Activated T-cell treated with anti-CD3 and anti-CD28 coated beads, Interleukin-2, amount 50 U/mL, for 1 hour (primary cell): ENCODE measurements at regions not wholly inside any gene's neighbourhood (a gene's known extent, or its start where the extent isn't known, plus 50 kb on each side); places are given as distances from the start of the nearest gene placed in this dataset.

Experiments used
- DNase-seq: peaks from one replicate; pipeline ENCODE4 v3.0.0-alpha.2; 2020

DNA sequence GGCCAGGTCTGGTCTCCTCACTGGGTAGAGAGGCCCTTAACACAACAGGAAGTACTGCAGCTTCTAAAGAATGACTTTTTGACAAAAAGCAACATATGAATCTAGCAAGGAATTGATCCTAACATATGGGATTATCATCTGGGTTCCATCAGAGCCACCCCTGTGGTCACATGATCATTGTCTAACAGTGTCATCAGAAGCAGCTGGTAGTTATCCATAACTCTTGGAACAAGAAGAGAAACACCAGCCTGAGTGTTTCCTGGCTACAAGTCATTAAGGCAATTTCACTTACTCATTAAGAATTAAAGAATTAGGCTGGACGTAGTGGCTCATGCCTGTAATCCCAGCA lies 219.3 kb upstream of the ARID1B start:
- no peak for DNase-seq

GRCh38 chr6:156557251-156557910 lies 219.8 kb upstream of the ARID1B start:
- no peak for DNase-seq

DNA sequence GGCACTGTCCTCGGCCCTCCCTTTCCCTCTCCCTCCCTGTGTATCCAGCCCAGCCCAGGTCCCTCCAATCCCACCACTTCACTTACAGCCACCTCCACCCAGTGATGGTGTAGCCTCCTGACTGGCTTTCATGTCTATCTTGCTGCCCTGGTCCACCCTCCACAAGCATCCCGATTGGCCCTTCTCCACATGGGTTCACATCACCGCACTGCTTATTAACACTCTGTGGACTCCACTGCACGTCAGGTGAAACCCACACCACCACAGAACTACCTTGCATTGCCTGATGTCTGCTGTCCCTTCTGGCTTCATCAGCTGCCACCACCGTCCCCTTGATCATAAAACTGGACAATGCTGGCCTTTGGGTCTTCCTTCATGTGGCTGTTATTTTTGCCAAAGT lies 220.4 kb upstream of the ARID1B start:
- no peak for DNase-seq

- no peak for DNase-seq
Measured at GRCh38 chr6:156555116-156555515, 222.1 kb upstream of the ARID1B start.

DNA sequence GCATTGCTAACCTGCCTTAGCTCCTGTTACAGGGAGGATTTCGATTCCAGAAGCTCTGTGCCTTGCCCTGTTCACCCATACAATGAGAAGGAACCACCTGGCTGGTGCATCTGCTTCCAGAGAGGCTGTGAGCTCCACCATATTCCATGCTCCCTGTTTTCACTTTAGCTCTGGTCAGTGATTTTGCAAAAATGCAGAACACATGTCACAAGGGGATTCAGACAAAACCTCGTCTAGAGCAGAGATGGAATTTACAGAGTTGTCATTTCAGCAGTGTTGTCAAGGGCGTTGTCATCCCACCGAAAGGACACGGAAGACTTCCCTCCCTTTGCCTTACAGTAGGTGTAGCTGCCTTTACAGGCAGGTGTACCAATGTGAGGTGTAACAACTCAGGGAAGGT lies 223.0 kb upstream of the ARID1B start:
- DNase-seq = no peak

GRCh38 chr6:156552849-156553248 lies 224.3 kb upstream of the ARID1B start:
- DNase-seq = no peak

- DNase-seq = no peak
Measured at GRCh38 chr6:156550949-156551348, 226.2 kb upstream of the ARID1B start.

DNA sequence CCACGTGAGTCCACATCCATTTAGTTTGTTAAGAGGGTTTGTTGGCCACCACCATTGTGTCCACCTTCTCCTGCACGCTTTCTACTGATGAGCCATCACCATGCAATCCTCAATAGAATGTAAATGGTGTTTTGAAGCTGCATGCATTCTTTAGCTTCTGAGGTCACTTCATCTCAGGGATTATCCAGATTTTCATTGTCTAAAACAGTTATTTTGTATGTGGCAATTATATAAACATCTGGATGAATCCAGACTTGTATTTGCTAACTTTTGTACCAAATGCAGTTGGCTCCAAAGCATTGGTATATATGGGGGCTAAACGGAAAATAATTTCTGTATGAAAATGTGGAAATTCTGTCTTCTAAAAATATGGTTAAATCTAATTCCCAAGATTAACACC lies 231.2 kb upstream of the ARID1B start:
- no peak for DNase-seq

- DNase-seq = no peak
Measured at GRCh38 chr6:156545021-156545420, 232.2 kb upstream of the ARID1B start.

- DNase-seq = no peak
Measured at GRCh38 chr6:156544046-156544445, 233.1 kb upstream of the ARID1B start.

- DNase-seq = no peak
Measured at GRCh38 chr6:156543431-156543830, 233.7 kb upstream of the ARID1B start.

DNA sequence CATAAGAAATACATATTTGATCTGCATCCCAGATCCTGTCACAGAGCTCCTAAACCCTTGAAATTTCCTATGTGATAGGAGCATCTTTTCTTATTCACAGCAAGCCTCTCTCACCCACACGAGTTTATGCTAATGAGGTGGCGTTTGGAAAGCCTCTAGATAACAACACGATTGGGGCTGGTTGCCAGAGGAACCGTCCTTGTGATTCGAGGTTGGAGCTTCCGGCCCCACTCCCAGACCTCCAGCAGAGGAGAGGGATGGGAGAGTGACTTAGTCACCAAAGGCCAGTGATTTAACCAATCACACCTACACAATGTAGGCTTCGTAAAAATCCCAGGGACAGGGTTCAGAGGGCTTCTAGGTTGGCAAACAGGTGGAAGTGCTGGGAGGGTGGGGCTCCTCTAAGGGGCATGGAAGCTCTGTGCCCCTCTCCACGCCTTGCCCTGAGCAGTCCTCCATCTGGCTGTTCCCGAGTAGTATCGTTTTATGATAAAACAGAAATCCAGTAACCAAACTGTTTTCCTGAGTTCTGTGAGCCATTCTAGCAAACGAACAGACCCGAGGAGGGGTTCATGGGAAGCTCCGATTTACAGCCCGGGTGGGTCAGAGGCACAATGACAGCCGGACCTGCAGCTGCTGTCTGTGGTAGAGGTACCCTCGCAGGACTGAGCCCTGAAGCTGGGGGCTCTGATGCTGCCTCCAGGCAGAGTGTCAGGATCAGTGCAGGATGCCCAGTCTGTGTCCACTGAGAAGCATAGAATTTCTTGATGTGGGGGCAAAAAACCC lies 238.1 kb upstream of the ARID1B start:
- no peak for DNase-seq

GRCh38 chr6:156534594-156534993 lies 242.6 kb upstream of the ARID1B start:
- DNase-seq = no peak

- DNase-seq = no peak
Measured at GRCh38 chr6:156533872-156534524, 243.2 kb upstream of the ARID1B start.

DNA sequence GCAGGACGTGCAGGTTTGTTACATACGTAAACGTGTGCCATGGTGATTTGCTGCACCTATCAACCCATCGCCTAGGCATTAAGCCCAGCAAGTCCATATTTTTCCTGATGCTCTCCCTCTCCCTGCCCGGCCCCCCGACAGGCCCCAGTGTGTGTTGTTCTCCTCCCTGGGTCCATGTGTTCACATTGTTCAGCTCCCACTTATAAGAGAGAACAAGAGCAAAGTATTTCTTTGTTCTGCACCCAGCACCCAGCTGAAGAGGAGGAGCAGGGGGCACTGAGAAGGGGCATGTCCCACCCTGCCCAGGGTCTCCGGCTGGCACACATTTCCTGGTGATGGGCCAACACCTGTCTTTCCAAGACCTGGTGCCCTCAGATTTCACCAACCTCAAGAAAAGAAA lies 251.1 kb upstream of the ARID1B start:
- no peak for DNase-seq

DNA sequence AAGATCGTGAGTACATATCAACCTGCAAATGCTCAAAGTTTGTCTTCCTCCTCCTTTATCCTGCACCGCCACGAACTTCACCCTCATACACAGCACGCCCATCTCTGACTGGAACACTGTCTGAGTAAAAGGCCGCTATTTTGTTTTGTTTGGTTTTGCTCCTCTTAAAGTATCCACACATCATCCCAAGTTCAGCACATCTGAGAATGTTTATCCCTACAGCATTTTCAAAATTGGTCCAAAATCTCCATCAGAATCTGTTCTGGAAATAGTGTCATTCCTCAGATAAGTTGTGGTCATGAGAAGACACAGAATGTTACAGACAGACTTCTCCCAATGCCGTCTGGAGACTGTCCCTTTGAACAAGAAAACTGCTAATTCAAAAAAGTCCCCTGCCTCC lies 251.6 kb upstream of the ARID1B start:
- DNase-seq = no peak

DNA sequence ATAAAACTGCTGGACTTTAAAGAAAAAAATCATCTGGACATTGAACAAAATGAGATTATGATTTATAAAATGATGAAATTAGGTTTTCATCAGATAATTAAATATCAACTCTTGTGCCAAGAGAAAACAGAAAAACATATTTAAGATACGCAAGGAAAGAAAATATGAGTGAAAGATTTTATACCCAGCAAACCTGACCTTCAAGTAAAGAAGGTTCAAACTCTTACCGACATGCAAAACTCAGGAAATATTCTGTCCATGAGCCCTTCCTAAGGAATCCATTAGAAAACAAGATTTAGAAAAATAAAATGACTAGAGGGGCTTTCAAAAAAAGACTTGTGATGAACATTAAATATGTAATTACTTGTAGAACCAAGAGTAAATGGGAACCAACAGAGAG lies 257.2 kb upstream of the ARID1B start:
- DNase-seq = no peak

DNA sequence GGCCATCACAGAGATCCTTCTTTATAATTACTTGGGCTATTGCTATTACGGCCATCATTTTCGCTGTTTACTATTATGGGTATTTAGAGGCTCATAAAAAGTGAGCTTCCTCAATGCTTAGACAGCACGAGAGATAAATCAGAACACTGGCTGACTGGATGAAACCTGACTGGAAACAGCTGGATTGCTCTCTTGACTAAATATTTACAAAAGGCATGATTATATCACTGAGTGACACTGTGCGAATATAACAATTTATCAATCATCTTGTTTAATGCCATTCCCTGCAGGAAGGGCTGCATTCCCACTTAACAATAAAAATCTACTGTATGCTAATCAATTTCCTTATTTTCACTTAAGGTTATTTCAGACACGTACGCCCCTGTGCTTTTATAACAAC lies 260.1 kb upstream of the ARID1B start:
- DNase-seq = no peak

- DNase-seq = no peak
Measured at GRCh38 chr6:156515242-156515641, 261.9 kb upstream of the ARID1B start.

GRCh38 chr6:156513504-156513903 lies 263.7 kb upstream of the ARID1B start:
- no peak for DNase-seq

DNA sequence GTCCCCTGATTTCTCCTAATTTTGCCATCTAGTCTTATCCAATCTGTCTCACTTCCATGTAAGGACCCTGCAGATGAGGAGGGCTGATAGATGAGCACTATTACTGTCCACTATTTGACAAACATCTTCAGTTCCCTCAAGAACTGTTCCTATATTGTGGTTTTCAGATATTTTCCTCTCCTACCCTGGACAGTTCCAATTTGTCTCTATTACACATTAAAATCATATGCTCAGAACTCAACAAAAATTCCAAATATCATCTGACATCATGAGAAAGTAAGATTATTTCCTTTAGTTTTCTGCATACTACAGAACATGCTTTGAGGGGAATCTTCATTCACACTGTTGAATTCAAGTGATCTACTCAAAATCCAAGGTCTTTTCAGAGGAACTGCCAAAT lies 265.6 kb upstream of the ARID1B start:
- no peak for DNase-seq

GRCh38 chr6:156511051-156511450 lies 266.1 kb upstream of the ARID1B start:
- no peak for DNase-seq

DNA sequence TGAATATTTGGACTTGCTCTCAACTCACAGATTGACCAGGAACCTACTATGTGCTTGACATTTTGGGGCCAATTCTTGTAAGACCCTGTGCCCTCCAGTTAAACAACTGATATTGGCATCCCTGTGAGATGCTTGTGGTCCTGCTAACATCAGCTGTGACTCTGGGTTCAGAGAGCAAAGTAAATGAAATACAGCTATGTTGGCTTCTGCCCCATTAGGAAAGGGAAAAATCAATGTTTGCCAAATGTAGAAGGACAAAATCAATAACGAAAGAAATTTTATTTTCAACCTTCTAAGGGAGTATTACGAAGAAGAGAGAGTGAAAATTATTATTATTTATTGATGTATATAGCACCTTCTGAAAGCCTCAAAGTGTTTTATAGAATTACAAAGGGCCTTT lies 266.9 kb upstream of the ARID1B start:
- no peak for DNase-seq

GRCh38 chr6:156509496-156509895 lies 267.7 kb upstream of the ARID1B start:
- DNase-seq = no peak
